GM23338 (cell line): ENCODE measurements at regions not wholly inside any gene's neighbourhood (a gene's known extent, or its start where the extent isn't known, plus 50 kb on each side); places are given as distances from the start of the nearest gene placed in this dataset.

Source experiments
- CREB1 ChIP-seq: fragments of 250-450 bp; sonication (Bioruptor Pico); IDR thresholded peaks from 2 replicates; pipeline ENCODE4 v1.5.0; 2020; ENCODE audit warnings: low read depth, mild to moderate bottlenecking, moderate library complexity
- CTCF ChIP-seq, 2 experiments: fragments of 200-600 bp in 1 of 2; sonication (generic) in 1 of 2; conservative IDR thresholded peaks; 2 replicates each; pipeline versions ENCODE4 v1.5.1 to v1.6.1; 2016 to 2017; ENCODE audit warnings: antibody characterized with exemption in 2 of 2, low read depth in 2 of 2, mild to moderate bottlenecking in 2 of 2, moderate library complexity in 1 of 2
- EZH2 ChIP-seq: fragments of 200-600 bp; sonication (generic); IDR thresholded peaks from one replicate; pipeline ENCODE4 v1.8.0; 2017; ENCODE audit warnings: antibody characterized with exemption, mild to moderate bottlenecking, low read depth; ENCODE audit not compliant: unreplicated experiment
- EZH2phosphoT487 ChIP-seq: fragments of 200-600 bp; sonication (generic); IDR thresholded peaks from one replicate; pipeline ENCODE4 v1.8.1; 2018; ENCODE audit warnings: antibody characterized with exemption; ENCODE audit not compliant: unreplicated experiment
- JUNB ChIP-seq: IDR thresholded peaks from one replicate; pipeline ENCODE4 v1.6.1; 2016; ENCODE audit warnings: antibody characterized with exemption; ENCODE audit not compliant: unreplicated experiment
- NANOG ChIP-seq: IDR thresholded peaks from 2 replicates; pipeline ENCODE4 v1.6.1; 2016; ENCODE audit warnings: antibody characterized with exemption, borderline replicate concordance
- POLR2AphosphoS5 ChIP-seq: IDR thresholded peaks from 2 replicates; pipeline ENCODE4 v1.6.1; 2016; ENCODE audit warnings: antibody characterized with exemption, low read depth
- ZNF331 ChIP-seq: fragments of 250-450 bp; sonication (Bioruptor Pico); IDR thresholded peaks from 2 replicates; pipeline ENCODE4 v1.5.0; 2020; ENCODE audit warnings: low read depth, mild to moderate bottlenecking, moderate library complexity
- TF ChIP-seq, protein P1 (sequence below): fragments of 250-450 bp; sonication (Bioruptor Pico); IDR thresholded peaks from 2 replicates; pipeline ENCODE4 v1.5.0; 2020; ENCODE audit warnings: mild to moderate bottlenecking, moderate library complexity
- TF ChIP-seq, protein P2 (sequence below): IDR thresholded peaks from one replicate; pipeline ENCODE4 v1.6.1; 2018; ENCODE audit warnings: antibody characterized with exemption; ENCODE audit not compliant: unreplicated experiment

GRCh38 chr12:31834150-31834549 lies 105.3 kb upstream of the AMN1 start:
- TF ChIP-seq CTCF (conservative IDR thresholded peaks at IDR 0.05; ENCODE audit: low read depth in 2 of 2) (no peak), CREB1 (CRISPR knock-in tag) (no peak), EZH2phosphoT487 (no peak), JUNB (no peak), EZH2 (no peak), NANOG (no peak), POLR2AphosphoS5 (no peak), ZNF331 (CRISPR knock-in tag) (no peak)
- TF ChIP-seq, protein P1, sequence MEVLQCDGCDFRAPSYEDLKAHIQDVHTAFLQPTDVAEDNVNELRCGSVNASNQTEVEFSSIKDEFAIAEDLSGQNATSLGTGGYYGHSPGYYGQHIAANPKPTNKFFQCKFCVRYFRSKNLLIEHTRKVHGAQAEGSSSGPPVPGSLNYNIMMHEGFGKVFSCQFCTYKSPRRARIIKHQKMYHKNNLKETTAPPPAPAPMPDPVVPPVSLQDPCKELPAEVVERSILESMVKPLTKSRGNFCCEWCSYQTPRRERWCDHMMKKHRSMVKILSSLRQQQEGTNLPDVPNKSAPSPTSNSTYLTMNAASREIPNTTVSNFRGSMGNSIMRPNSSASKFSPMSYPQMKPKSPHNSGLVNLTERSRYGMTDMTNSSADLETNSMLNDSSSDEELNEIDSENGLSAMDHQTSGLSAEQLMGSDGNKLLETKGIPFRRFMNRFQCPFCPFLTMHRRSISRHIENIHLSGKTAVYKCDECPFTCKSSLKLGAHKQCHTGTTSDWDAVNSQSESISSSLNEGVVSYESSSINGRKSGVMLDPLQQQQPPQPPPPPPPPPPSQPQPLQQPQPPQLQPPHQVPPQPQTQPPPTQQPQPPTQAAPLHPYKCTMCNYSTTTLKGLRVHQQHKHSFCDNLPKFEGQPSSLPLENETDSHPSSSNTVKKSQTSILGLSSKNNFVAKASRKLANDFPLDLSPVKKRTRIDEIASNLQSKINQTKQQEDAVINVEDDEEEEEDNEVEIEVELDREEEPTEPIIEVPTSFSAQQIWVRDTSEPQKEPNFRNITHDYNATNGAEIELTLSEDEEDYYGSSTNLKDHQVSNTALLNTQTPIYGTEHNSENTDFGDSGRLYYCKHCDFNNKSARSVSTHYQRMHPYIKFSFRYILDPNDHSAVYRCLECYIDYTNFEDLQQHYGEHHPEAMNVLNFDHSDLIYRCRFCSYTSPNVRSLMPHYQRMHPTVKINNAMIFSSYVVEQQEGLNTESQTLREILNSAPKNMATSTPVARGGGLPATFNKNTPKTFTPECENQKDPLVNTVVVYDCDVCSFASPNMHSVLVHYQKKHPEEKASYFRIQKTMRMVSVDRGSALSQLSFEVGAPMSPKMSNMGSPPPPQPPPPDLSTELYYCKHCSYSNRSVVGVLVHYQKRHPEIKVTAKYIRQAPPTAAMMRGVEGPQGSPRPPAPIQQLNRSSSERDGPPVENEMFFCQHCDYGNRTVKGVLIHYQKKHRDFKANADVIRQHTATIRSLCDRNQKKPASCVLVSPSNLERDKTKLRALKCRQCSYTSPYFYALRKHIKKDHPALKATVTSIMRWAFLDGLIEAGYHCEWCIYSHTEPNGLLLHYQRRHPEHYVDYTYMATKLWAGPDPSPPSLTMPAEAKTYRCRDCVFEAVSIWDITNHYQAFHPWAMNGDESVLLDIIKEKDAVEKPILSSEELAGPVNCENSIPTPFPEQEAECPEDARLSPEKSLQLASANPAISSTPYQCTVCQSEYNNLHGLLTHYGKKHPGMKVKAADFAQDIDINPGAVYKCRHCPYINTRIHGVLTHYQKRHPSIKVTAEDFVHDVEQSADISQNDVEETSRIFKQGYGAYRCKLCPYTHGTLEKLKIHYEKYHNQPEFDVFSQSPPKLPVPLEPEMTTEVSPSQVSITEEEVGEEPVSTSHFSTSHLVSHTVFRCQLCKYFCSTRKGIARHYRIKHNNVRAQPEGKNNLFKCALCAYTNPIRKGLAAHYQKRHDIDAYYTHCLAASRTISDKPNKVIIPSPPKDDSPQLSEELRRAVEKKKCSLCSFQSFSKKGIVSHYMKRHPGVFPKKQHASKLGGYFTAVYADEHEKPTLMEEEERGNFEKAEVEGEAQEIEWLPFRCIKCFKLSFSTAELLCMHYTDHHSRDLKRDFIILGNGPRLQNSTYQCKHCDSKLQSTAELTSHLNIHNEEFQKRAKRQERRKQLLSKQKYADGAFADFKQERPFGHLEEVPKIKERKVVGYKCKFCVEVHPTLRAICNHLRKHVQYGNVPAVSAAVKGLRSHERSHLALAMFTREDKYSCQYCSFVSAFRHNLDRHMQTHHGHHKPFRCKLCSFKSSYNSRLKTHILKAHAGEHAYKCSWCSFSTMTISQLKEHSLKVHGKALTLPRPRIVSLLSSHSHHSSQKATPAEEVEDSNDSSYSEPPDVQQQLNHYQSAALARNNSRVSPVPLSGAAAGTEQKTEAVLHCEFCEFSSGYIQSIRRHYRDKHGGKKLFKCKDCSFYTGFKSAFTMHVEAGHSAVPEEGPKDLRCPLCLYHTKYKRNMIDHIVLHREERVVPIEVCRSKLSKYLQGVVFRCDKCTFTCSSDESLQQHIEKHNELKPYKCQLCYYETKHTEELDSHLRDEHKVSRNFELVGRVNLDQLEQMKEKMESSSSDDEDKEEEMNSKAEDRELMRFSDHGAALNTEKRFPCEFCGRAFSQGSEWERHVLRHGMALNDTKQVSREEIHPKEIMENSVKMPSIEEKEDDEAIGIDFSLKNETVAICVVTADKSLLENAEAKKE: no peak
- TF ChIP-seq, protein P2, sequence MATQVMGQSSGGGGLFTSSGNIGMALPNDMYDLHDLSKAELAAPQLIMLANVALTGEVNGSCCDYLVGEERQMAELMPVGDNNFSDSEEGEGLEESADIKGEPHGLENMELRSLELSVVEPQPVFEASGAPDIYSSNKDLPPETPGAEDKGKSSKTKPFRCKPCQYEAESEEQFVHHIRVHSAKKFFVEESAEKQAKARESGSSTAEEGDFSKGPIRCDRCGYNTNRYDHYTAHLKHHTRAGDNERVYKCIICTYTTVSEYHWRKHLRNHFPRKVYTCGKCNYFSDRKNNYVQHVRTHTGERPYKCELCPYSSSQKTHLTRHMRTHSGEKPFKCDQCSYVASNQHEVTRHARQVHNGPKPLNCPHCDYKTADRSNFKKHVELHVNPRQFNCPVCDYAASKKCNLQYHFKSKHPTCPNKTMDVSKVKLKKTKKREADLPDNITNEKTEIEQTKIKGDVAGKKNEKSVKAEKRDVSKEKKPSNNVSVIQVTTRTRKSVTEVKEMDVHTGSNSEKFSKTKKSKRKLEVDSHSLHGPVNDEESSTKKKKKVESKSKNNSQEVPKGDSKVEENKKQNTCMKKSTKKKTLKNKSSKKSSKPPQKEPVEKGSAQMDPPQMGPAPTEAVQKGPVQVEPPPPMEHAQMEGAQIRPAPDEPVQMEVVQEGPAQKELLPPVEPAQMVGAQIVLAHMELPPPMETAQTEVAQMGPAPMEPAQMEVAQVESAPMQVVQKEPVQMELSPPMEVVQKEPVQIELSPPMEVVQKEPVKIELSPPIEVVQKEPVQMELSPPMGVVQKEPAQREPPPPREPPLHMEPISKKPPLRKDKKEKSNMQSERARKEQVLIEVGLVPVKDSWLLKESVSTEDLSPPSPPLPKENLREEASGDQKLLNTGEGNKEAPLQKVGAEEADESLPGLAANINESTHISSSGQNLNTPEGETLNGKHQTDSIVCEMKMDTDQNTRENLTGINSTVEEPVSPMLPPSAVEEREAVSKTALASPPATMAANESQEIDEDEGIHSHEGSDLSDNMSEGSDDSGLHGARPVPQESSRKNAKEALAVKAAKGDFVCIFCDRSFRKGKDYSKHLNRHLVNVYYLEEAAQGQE: no peak
